ENCODE measurements at regions not wholly inside any gene's neighbourhood (a gene's known extent, or its start where the extent isn't known, plus 50 kb on each side); places are given as distances from the start of the nearest gene placed in this dataset.

DNA sequence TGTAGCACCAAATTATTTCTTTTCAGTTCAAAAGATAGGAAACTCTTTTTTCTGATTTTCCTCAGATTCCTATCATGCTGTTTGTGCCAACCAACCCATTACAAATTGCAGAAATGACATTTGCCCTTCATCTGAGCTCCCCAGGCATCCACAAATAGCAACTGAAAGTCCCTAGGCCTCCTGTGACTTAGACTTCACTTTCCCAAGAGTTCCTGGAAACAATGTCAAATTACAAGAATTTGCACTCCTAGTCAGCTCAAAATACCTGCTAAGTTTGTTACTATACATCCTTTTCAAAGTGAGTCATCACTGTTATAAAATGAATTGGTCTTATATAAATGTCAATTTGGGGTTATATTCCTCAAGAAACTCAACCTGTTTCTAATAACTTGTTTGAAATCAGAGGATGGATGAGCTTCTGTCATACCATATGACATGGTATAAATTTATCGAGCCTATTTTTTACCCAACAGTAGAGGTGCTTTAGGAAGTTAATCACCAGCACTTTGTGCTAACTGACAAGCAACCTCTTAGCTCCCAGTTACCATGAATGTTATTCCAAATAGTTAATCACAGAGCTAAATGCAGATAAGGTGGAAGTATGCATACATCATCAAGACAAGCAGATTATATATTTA is 256.5 kb downstream of the HACE1 start:
- H3K4me3 ChIP-seq: no peak overlapping the region
- H3K4me1 ChIP-seq (ENCODE audit: low read depth): no peaks in the 10 kb centered on the region
- peak; percentile 20 for ATAC-seq
- H3K9me3 ChIP-seq: no peaks in the 10 kb centered on the region
- TF ChIP-seq, protein P1, sequence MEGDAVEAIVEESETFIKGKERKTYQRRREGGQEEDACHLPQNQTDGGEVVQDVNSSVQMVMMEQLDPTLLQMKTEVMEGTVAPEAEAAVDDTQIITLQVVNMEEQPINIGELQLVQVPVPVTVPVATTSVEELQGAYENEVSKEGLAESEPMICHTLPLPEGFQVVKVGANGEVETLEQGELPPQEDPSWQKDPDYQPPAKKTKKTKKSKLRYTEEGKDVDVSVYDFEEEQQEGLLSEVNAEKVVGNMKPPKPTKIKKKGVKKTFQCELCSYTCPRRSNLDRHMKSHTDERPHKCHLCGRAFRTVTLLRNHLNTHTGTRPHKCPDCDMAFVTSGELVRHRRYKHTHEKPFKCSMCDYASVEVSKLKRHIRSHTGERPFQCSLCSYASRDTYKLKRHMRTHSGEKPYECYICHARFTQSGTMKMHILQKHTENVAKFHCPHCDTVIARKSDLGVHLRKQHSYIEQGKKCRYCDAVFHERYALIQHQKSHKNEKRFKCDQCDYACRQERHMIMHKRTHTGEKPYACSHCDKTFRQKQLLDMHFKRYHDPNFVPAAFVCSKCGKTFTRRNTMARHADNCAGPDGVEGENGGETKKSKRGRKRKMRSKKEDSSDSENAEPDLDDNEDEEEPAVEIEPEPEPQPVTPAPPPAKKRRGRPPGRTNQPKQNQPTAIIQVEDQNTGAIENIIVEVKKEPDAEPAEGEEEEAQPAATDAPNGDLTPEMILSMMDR (IDR thresholded peaks at IDR 0.05): no peak
- no peak for DNase-seq
- no peaks in the 10 kb centered on the region for H3K36me3 ChIP-seq (ENCODE audit: low read depth)
- intact Hi-C loops (cut with DNase I, micrococcal nuclease): no loop called here

DNA sequence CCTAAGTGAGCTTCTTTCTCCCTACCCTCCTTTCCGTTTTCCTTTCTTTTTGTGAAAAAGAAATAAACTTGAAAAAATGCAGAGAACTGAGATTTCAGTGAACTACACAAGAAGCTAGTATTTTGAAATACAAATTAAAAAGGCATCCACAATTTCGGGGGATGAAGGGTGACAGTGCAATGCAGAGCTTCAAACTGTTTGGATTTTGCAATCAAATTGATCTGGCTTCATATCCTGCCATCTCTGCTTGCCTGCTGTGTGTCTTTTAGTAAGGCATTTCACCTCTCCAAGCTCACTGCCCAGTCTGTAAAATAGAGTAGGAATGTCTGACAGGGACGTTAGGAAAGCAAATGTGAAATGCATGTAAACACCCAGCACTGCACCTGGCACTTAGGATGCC is 258.0 kb downstream of the HACE1 start:
- Histone ChIP-seq H3K36me3 (ENCODE audit: low read depth) (no peaks in the 10 kb centered on the region), H3K4me3 (no peak overlapping the region), H3K9me3 (no peaks in the 10 kb centered on the region), H3K4me1 (ENCODE audit: low read depth) (no peaks in the 10 kb centered on the region)
- TF ChIP-seq, protein P1 (IDR thresholded peaks at IDR 0.05): no peak
- intact Hi-C loops (cut with DNase I, micrococcal nuclease): no loop called here
- ATAC-seq: no peak
- no peak for DNase-seq

DNA sequence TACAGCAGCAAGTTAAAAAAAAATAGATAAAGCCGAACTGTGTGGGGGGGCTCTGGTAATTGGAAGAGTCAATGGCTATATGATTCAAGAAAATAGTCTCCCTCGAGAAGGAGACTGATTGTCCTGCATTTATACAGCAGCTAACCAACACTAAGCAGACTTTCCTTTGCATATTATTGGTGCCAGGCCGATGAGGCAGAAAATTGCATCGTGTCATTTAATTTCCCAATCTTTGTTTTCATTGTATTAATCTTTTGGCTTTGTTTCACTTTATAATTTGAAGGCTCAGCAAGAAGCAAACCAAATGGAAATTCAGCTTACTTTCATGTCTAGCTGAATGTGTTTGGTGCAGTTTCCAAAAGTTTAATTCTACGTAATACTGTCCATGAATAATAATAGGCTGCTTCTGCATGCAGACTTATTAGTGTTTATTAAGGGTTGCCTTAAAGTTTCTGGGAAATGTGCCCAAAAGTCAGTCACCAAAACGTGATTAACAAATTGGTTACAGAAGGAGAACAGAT is 258.5 kb downstream of the HACE1 start:
- no peaks in the 10 kb centered on the region for H3K4me1 ChIP-seq (ENCODE audit: low read depth)
- ATAC-seq (no peak), DNase-seq (no peak)
- H3K9me3 ChIP-seq: no peaks in the 10 kb centered on the region
- H3K4me3 ChIP-seq: no peak overlapping the region
- TF ChIP-seq, protein P1 (IDR thresholded peaks at IDR 0.05): no peak
- H3K36me3 ChIP-seq (ENCODE audit: low read depth): no peaks in the 10 kb centered on the region
- intact Hi-C loops (cut with DNase I, micrococcal nuclease): no loop called here

DNA sequence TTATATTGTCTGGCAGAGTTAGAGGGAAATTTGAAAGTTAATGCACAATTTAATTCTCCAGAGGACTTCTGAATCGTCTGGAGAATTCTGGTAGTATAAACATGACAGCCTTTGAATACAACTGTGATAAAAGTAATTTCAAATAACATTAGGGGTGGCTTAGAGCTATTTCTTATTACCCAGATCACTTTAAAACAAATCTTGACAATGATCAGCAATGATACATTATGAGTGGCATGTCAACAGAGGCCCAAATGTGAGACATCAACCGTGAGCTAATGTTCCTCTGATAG is 259.1 kb downstream of the HACE1 start:
- TF ChIP-seq, protein P1 (IDR thresholded peaks at IDR 0.05): no peak
- intact Hi-C loops (cut with DNase I, micrococcal nuclease): no loop called here
- ATAC-seq (no peak), DNase-seq (no peak)
- Histone ChIP-seq H3K4me3 (no peak overlapping the region), H3K4me1 (ENCODE audit: low read depth) (no peaks in the 10 kb centered on the region), H3K9me3 (no peaks in the 10 kb centered on the region), H3K36me3 (ENCODE audit: low read depth) (no peaks in the 10 kb centered on the region)

DNA sequence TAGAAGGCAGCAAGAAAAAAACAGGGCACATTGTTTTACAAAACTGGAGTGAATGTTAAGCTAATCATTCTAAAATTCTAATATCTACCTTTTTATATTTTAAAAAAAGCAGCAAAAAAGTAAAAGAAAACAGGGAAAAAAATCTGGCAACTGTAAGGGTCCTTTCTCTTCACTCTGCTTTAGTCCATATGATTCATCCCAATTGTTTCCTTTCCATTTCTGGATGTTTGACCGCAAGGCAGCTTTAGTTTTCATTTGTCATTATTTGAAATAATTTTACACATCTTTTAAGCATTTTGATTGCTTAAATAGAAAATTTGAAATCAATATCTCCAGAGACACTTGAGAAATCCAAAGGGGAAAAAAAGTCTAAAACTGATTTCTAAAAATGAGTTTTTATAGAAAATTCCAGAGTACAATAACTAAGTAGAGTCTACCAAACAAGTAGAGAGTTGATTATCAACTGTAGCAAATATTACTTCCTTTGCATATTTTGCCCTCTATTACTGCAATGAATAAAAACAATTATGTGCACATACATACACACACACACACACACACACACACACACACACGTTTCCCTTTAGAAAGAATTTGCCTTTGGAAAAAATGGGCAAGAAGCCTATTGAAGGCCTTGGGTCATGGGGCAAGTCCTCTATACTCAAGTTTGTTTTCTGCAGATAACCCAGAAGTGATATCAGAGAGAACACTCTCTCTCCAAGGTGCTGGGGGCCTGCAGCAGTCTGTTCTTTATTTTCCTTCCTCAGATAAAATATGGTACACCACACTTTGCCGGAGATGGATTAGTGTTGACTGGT is 259.7 kb downstream of the HACE1 start:
- ATAC-seq: no peak
- TF ChIP-seq, protein P1 (IDR thresholded peaks at IDR 0.05): no peak
- no peak overlapping the region for H3K4me3 ChIP-seq

More for the DNA sequence above, 259.7 kb downstream of the HACE1 start:
- Histone ChIP-seq H3K4me1 (ENCODE audit: low read depth) (no peaks in the 10 kb centered on the region), H3K9me3 (no peaks in the 10 kb centered on the region), H3K36me3 (ENCODE audit: low read depth) (no peaks in the 10 kb centered on the region)
- intact Hi-C loops (cut with DNase I, micrococcal nuclease): no loop called here
- DNase-seq: no peak

Data from mucosa of descending colon (tissue), 3 donors.